Upper lobe of right lung (tissue), 1 donor: ENCODE measurements at regions not wholly inside any gene's neighbourhood (a gene's known extent, or its start where the extent isn't known, plus 50 kb on each side); places are given as distances from the start of the nearest gene placed in this dataset.
"Not testable (repeated sequence)": the region's sequence is repeated elsewhere in the genome, so short reads cannot be mapped to it uniquely, and the experiment has no call there.

Source experiments
- ATAC-seq: fragments of 200-7000 bp; cut with Tn5 transposase; one replicate; pipeline ENCODE4 v1.9.1; 2020; ENCODE audit warnings: mild to moderate bottlenecking, moderate library complexity
- DNase-seq: peaks from one replicate; pipeline ENCODE4 v3.0.0-alpha.2; 2020
- H3K27ac ChIP-seq: fragments of 200-600 bp; one replicate; pipeline ENCODE4 v1.8.0; 2022
- H3K27me3 ChIP-seq: fragments of 200-600 bp; one replicate; pipeline ENCODE4 v1.8.0; 2022; ENCODE audit warnings: mild to moderate bottlenecking
- H3K36me3 ChIP-seq: fragments of 200-600 bp; one replicate; pipeline ENCODE4 v1.8.0; 2022
- H3K4me1 ChIP-seq: fragments of 200-600 bp; one replicate; pipeline ENCODE4 v1.8.0; 2022
- H3K4me3 ChIP-seq: fragments of 200-600 bp; one replicate; pipeline ENCODE4 v1.8.0; 2022; ENCODE audit warnings: mild to moderate bottlenecking
- H3K9me3 ChIP-seq: fragments of 200-600 bp; one replicate; pipeline ENCODE4 v1.8.0; 2022
- CTCF ChIP-seq: fragments of 200-600 bp; IDR thresholded peaks from one replicate; pipeline ENCODE4 v1.8.0; 2022; ENCODE audit warnings: antibody characterized with exemption
- intact Hi-C: fragments of 100-400 bp; cut with DNase I; formaldehyde crosslinking; loops from one replicate; pipeline ENCODE4 v1.11.0; 2022
- donor health status: DM: no; HTN: yes; CAD: no; lungs with severe emphysema.

GRCh38 chr6:50369996-50370395, 320.3 kb upstream of the DEFB112 start:
- H3K27me3 ChIP-seq, result no peaks in the 10 kb centered on the region
- H3K27ac ChIP-seq, result no peak overlapping the region
- H3K9me3 ChIP-seq, result no peaks in the 10 kb centered on the region
- ATAC-seq (no peak), DNase-seq (no peak)
- H3K4me3 ChIP-seq, result no peak overlapping the region
- intact Hi-C loops, result no loop called here
- no peak for TF ChIP-seq CTCF
- no peaks in the 10 kb centered on the region for H3K4me1 ChIP-seq
- no peaks in the 10 kb centered on the region for H3K36me3 ChIP-seq

GRCh38 chr6:50380406-50381098, 330.8 kb upstream of the DEFB112 start:
- DNase-seq, result no peak
- TF ChIP-seq CTCF, result no peak
- no peak for ATAC-seq
- no peak overlapping the region for H3K4me3 ChIP-seq
- no peak overlapping the region for H3K27ac ChIP-seq
- intact Hi-C loops, result no loop called here
- H3K9me3 ChIP-seq, result no peaks in the 10 kb centered on the region
- no peaks in the 10 kb centered on the region for H3K36me3 ChIP-seq
- no peaks in the 10 kb centered on the region for H3K27me3 ChIP-seq
- no peaks in the 10 kb centered on the region for H3K4me1 ChIP-seq

- Histone ChIP-seq H3K36me3 (no peaks in the 10 kb centered on the region), H3K27ac (no peak overlapping the region), H3K27me3 (no peaks in the 10 kb centered on the region), H3K4me3 (no peak overlapping the region), H3K9me3 (no peaks in the 10 kb centered on the region), H3K4me1 (no peaks in the 10 kb centered on the region)
- DNase-seq, result no peak
- ATAC-seq, result no peak
- intact Hi-C loops, result no loop called here
- no peak for TF ChIP-seq CTCF
Measured at GRCh38 chr6:50381099-50381415, 331.3 kb upstream of the DEFB112 start.

- H3K4me3 ChIP-seq, result no peak overlapping the region
Measured at GRCh38 chr6:50390416-50390815, 322.9 kb upstream of the TFAP2D start.

GRCh38 chr6:50394139-50394538, 319.2 kb upstream of the TFAP2D start:
- DNase-seq, H3K4me3 ChIP-seq, H3K4me1 ChIP-seq, H3K36me3 ChIP-seq, H3K27ac ChIP-seq, intact Hi-C loops, ATAC-seq, H3K9me3 ChIP-seq, H3K27me3 ChIP-seq: not testable (repeated sequence)

More at GRCh38 chr6:50390416-50390815, 322.9 kb upstream of the TFAP2D start:
- Histone ChIP-seq H3K4me1 (no peaks in the 10 kb centered on the region), H3K27ac (no peak overlapping the region), H3K9me3 (no peaks in the 10 kb centered on the region), H3K27me3 (no peaks in the 10 kb centered on the region), H3K36me3 (no peaks in the 10 kb centered on the region)
- DNase-seq (no peak), ATAC-seq (no peak)
- no peak for TF ChIP-seq CTCF
- intact Hi-C loops, result no loop called here

- no peaks in the 10 kb centered on the region for H3K4me1 ChIP-seq
- ATAC-seq (no peak), DNase-seq (no peak)
- no peaks in the 10 kb centered on the region for H3K9me3 ChIP-seq
- no peaks in the 10 kb centered on the region for H3K36me3 ChIP-seq
- no peak overlapping the region for H3K4me3 ChIP-seq
- no peaks in the 10 kb centered on the region for H3K27me3 ChIP-seq
- no peak overlapping the region for H3K27ac ChIP-seq
- intact Hi-C loops, result no loop called here
- no peak for TF ChIP-seq CTCF
Measured at GRCh38 chr6:50404643-50405042, 308.7 kb upstream of the TFAP2D start.
